NCI-H510A (cell line): ENCODE measurements at regions not wholly inside any gene's neighbourhood (a gene's known extent, or its start where the extent isn't known, plus 50 kb on each side); places are given as distances from the start of the nearest gene placed in this dataset.

Experiments
- DNase-seq: peaks from one replicate; lab custom pipeline; 2025; lab: John Stamatoyannopoulos, UW

DNA sequence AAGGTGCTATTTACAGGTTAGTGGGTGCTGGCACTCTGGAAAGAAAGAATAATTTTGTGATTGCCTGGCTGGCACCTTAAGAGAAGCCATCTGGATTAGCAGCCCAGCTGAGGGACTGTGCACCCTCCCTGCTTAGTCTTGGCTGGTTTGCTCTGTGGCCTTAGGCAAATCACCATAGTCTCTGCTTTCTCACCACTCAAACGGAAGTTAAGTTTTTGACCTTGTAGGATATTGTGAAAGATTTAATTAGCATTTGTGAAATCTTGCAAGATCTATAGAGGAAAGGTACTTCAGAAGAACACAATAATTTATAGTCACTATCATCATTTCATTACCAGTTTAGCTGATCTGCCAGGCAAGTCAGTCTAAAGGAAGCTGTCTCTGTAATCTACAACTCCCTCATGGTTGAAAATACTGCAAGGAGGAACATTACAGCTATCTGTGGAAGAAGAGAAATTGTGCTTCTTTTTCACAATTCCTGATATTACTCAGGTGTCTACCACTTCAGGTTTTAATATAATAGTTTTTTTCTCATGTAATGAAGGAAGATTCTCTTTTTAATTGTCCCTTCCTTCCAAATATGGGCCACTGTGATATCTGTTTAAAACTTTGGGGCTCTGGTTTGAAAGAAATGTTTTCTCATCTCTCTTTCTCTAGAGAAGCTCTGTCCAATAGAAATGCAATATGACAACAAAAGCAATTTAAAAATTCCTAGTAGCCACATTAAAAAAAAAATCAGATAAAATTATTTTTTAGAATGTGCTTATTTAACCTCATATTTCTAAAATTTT is 219.6 kb downstream of the PTEN start:
- no peak for DNase-seq

DNA sequence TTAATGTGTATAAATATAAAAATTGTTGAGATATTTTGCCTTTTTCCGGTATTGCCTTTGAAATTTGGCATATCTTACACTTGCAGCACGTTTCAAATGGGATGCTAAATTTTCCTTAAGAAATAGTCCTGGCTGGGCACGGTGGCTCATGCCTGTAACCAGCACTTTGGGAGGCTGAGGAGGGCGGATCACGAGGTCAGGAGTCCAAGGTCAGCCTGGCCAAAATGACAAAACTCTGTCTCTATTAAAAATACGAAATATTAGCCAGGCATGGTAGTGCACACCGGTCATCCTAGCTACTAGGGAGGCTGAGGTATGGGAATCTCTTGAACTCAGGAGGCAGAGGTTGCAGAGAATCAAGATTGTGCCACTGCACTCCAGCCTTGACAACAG is 220.2 kb downstream of the PTEN start:
- DNase-seq, result no peak

GRCh38 chr10:88086187-88086960 is 222.9 kb downstream of the PTEN start:
- no peak for DNase-seq

DNA sequence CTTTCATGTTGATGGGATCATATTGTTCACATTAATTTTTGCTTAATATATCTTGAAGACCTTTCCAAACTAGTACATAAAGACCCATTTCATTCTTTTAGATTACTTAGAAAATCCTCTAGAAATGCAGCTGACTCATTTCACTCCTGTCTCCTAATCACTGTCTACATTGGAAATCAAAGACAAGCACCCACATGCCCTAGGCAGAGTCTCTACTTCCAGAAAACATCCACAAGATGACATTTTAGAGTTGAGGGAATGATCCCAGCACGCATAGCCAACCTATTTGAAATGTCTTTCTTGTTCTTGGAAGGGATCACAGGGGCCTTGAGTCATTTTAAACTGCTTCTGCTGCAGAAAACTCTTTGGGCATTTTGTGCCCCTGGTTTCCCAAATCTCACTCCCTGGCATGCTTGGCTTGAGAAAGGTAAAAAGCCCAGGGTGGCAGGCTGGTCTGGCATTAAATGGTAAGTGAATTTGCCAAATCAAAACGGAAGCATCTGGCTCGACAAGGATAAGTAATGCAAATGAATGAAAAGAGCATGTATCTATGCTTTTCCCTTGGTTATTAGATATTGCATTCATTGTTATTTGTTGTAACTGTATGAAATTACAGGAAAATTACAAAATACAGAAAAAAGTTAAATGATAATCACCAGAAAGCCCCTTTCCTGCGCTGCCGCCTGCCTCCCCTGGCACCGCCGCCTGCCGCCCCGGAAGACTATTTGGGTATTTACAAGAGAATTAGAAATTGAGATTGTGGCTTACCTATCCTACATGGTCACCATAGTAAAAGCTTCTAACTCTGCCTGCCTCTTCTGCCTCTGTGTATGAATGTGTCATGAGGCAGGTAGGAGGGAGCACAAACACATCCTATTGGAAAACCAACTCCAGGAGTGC is 225.3 kb downstream of the PTEN start:
- no peak for DNase-seq

- DNase-seq, result peak; percentile 83
Measured at GRCh38 chr10:88089498-88089897, 226.1 kb downstream of the PTEN start.

DNA sequence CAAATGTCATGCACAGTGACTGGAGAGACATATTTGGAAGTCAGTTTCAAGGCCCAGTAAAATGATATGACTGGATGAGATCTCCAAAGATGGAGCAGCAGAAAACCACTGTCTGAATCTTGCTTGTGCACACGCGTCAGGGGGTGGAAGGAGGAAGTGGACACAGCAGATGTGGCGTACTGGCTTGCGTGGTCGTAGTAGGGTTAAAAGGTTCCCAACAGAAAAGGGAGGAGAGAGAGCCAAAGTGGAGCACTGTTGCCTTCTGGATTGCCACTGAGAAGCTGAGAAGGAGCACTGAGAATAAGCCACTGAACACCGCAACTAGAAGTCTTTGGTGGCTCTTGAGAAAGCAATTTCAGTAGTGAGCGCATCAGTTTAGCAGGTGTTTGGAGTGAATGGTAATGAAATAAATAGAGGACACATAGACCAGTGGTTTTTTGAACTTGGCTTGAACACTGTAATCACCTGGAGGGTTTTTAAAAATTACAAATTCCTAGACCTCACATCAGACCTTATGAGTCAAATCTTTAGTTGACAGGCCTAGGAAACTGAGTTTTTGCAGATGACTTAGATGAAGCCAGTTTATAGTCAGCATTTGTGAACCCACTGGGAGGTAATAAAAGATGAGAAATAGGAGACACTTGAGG is 227.3 kb downstream of the PTEN start:
- DNase-seq, result no peak

DNA sequence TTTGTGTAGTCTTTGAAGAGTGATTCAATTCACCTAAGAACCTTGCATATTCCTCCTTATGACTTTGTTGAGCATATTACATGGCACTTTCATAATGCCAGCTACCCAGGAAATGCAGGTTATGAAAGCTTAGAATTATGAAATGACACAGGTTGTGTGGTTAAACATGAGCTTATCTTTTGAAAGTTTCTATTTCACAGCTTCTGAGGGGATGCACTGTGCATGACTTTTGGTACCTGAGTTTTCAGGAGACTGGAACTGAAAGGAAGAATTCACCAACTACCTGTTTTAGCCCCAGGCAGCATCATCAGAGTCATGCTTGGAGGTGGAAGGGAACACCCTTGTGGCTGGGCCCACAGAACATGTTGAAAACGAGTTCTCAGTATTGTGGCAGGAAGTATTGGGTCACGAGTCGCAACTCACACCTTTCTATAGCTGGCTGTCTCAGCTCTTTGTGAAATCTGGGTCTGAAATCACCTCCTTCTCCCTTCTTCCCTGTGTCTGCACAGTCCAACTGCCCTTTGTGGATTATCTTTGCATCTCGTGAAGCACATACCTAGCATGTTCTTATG is 228.2 kb downstream of the PTEN start:
- no peak for DNase-seq

GRCh38 chr10:88092265-88092664 is 228.8 kb downstream of the PTEN start:
- DNase-seq, result no peak

GRCh38 chr10:88092973-88093372 is 229.5 kb downstream of the PTEN start:
- peak; percentile 19 for DNase-seq

DNA sequence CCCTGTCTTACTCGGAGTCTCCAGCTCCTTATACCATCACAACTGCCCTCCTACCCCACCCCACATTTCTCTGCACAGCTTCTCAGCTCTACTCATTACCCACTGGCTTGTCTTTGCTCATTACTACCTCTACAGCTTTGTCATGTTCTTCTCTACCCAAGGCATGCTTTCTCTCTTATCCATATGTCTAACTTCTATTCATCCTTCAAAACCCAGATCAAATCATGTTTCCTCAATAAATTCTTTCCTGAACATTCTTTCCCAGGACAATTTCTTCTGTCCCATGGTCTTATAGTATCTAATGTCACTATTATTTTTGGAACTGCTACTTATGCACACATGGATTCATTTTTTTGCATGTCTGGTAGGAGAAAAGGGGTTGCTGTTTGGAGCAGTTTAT is 231.4 kb downstream of the PTEN start:
- DNase-seq, result no peak

- no peak for DNase-seq
Measured at GRCh38 chr10:88095223-88095721, 231.8 kb downstream of the PTEN start.

DNA sequence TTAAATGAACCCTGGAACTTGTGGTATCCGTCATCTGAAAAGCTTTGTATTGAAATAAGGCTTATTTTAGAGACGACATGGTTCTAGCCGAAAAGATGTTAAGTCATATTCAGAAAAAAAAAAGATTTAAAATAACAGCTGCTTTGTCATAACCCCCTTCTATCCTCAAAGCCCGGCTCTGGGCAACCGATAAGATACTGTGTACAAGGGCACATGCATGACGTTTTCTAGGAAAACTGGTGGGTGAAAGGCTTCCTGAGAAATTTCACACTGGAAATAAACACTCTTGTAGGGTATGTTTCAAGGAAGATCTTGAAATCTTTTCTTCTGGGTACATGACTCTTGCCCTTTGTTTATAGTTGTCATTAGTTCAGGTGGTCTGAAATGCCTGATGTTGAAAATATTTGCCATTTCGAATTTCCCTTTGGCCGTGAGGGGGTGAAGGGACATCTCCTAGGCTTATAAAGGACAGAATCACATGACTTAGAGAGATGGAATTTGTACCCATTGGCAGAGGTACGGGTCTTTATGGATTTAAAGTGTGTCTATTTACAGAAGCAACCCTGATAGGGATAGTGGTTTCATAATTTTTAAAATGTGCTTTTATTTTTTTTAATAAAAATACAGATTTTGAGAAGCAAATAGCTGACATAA is 232.5 kb downstream of the PTEN start:
- no peak for DNase-seq

GRCh38 chr10:88097092-88097516 is 233.7 kb downstream of the PTEN start:
- no peak for DNase-seq

GRCh38 chr10:88097536-88097935 is 234.1 kb downstream of the PTEN start:
- no peak for DNase-seq

GRCh38 chr10:88100281-88100680 is 236.9 kb downstream of the PTEN start:
- DNase-seq, result no peak

GRCh38 chr10:88101666-88102065 is 238.2 kb downstream of the PTEN start:
- DNase-seq, result no peak

- DNase-seq, result no peak
Measured at GRCh38 chr10:88103576-88103975, 240.2 kb downstream of the PTEN start.

DNA sequence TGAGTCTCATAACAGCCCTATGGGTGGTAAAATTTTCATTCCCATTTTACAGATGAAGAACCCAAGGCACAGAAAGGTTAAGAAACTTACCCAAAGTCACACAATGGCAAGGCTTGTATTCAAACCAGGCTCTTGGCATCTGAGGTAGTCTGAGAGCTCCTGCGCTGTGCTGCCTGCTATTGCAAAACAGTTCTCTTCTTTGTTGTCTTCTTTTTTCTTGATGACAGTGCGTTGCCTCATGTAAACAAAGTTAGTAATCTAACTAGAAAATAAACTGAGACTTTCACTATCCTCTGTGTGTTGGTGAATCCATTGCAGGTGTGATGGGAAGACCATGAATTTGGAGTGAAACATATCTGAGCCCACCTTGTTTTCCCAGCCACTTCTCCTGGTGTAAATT is 240.8 kb downstream of the PTEN start:
- no peak for DNase-seq

GRCh38 chr10:88106366-88106765 is 242.9 kb downstream of the PTEN start:
- no peak for DNase-seq

DNA sequence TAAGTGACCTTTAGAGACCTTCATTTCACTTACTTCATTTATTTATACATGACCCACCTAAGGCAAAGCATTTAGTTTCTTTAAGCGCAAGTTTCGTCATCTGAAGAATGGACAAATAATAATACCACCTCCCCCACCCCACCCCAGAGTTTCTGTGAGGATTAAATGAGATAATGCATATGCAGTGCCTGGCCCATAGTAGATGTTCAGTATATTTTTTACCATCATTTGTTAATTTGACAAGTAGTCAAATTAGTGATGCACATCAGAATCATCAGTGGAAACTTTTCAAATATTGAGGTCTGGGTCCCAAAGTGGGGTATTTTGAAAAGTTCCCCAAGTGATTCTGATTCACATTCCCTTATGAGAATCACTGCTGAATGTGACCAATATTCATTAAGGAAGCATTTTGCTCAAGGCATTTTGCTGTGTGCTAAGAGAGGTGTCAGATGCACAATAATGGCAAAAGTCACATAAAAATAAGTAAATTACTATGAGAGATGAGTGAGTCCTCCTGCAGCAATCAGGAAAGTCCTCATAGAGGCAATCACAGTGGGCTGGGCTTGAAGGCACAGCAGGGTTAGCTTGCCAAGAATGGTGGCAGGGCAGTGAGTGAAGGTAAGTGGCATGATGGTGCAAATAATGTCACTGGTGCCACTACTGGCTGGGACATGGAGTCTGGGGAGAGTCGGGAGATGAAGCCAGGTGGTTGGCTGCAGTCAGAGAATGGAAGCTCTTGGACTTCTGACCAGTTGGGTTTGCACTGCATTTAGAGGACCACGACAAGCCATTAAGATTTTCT is 244.1 kb downstream of the PTEN start:
- no peak for DNase-seq
